H9 (cell line): ENCODE measurements at regions not wholly inside any gene's neighbourhood (a gene's known extent, or its start where the extent isn't known, plus 50 kb on each side); places are given as distances from the start of the nearest gene placed in this dataset.

Experiments used
- DNase-seq: peaks from one replicate; pipeline ENCODE4 v3.0.0-alpha.2; 2017
- H2AFZ ChIP-seq: one replicate; pipeline ENCODE4 v1.6.1; 2013; ENCODE audit warnings: mild to moderate bottlenecking, low read length, control low read depth, moderate library complexity
- H2AK5ac ChIP-seq: 2 replicates; pipeline ENCODE4 v1.6.1; 2013; ENCODE audit warnings: low read length, control low read depth, mixed read lengths; ENCODE audit not compliant: insufficient read length
- H2BK120ac ChIP-seq: one replicate; pipeline ENCODE4 v1.6.1; 2013; ENCODE audit warnings: low read depth, mild to moderate bottlenecking, low read length, control low read depth, inconsistent platforms; ENCODE audit not compliant: poor library complexity, severe bottlenecking
- H2BK12ac ChIP-seq: 2 replicates; pipeline ENCODE4 v1.6.1; 2013; ENCODE audit warnings: low read length, control low read depth, mixed read lengths, low read depth; ENCODE audit not compliant: insufficient read length
- H2BK15ac ChIP-seq: 2 replicates; pipeline ENCODE4 v1.6.1; 2013; ENCODE audit warnings: low read depth, low read length, control low read depth
- H2BK20ac ChIP-seq: one replicate; pipeline ENCODE4 v1.6.1; 2013; ENCODE audit warnings: low read depth, mild to moderate bottlenecking, low read length, control low read depth, inconsistent platforms; ENCODE audit not compliant: poor library complexity, severe bottlenecking
- H2BK5ac ChIP-seq: 2 replicates; pipeline ENCODE4 v1.6.1; 2013; ENCODE audit warnings: low read length, control low read depth, mixed read lengths; ENCODE audit not compliant: insufficient read length
- H3K14ac ChIP-seq: 2 replicates; pipeline ENCODE4 v1.6.1; 2013; ENCODE audit warnings: low read length, control low read depth; ENCODE audit not compliant: insufficient read depth
- H3K18ac ChIP-seq: 2 replicates; pipeline ENCODE4 v1.6.1; 2013; ENCODE audit warnings: low read depth, mild to moderate bottlenecking, mixed read lengths, low read length, control low read depth; ENCODE audit not compliant: insufficient read length
- H3K23ac ChIP-seq: 2 replicates; pipeline ENCODE4 v1.6.1; 2013; ENCODE audit warnings: low read length, control low read depth, mixed read lengths, low read depth; ENCODE audit not compliant: insufficient read length
- H3K23me2 ChIP-seq: 2 replicates; pipeline ENCODE4 v1.6.1; 2013; ENCODE audit warnings: low read depth, mild to moderate bottlenecking, mixed read lengths, low read length, control low read depth; ENCODE audit not compliant: insufficient read length, poor library complexity, severe bottlenecking
- H3K27ac ChIP-seq: 2 replicates; pipeline ENCODE4 v1.5.1; 2013; ENCODE audit warnings: low read length, control low read depth, mixed read lengths, low read depth; ENCODE audit not compliant: insufficient read length
- H3K27me3 ChIP-seq: 2 replicates; pipeline ENCODE4 v1.6.1; 2013; ENCODE audit warnings: low read length, control low read depth, inconsistent platforms; ENCODE audit not compliant: insufficient read depth
- H3K4ac ChIP-seq: 2 replicates; pipeline ENCODE4 v1.6.1; 2013; ENCODE audit warnings: low read depth, mild to moderate bottlenecking, control low read depth, inconsistent platforms, low read length, moderate library complexity
- H3K4me1 ChIP-seq: 2 replicates; pipeline ENCODE4 v1.6.1; 2013; ENCODE audit warnings: low read length, control low read depth, inconsistent platforms; ENCODE audit not compliant: insufficient read depth
- H3K4me2 ChIP-seq: 2 replicates; pipeline ENCODE4 v1.6.1; 2013; ENCODE audit warnings: low read length, control low read depth, mixed read lengths; ENCODE audit not compliant: insufficient read length, insufficient read depth
- H3K56ac ChIP-seq: 2 replicates; pipeline ENCODE4 v1.6.1; 2013; ENCODE audit warnings: low read depth, mild to moderate bottlenecking, mixed read lengths, low read length, control low read depth; ENCODE audit not compliant: insufficient read length
- H3K79me1 ChIP-seq: 2 replicates; pipeline ENCODE4 v1.6.1; 2013; ENCODE audit warnings: low read depth, mild to moderate bottlenecking, moderate library complexity, low read length, control low read depth, inconsistent platforms; ENCODE audit not compliant: insufficient read depth, poor library complexity, severe bottlenecking
- H3K79me2 ChIP-seq: 2 replicates; pipeline ENCODE4 v1.6.1; 2013; ENCODE audit warnings: low read length, control low read depth, inconsistent platforms; ENCODE audit not compliant: insufficient read depth
- H3K9ac ChIP-seq: 2 replicates; pipeline ENCODE4 v1.6.1; 2013; ENCODE audit warnings: low read length, control low read depth, mixed read lengths; ENCODE audit not compliant: insufficient read length; ENCODE audit errors: extremely low read depth
- H3K9me3 ChIP-seq: one replicate; pipeline ENCODE4 v1.6.1; 2013; ENCODE audit warnings: low read depth, low read length, inconsistent platforms; ENCODE audit not compliant: control insufficient read depth
- H3T11ph ChIP-seq: one replicate; pipeline ENCODE4 v1.6.1; 2013; ENCODE audit warnings: mild to moderate bottlenecking, low read length, control low read depth, inconsistent platforms
- H4K20me1 ChIP-seq: one replicate; pipeline ENCODE4 v1.6.1; 2013; ENCODE audit not compliant: control insufficient read depth, insufficient read length, insufficient read depth
- H4K5ac ChIP-seq: 2 replicates; pipeline ENCODE4 v1.6.1; 2013; ENCODE audit warnings: low read depth, mild to moderate bottlenecking, mixed read lengths, low read length, control low read depth; ENCODE audit not compliant: insufficient read length
- H4K8ac ChIP-seq: replicated peaks from 2 replicates; pipeline ENCODE4 v1.6.1; 2013; ENCODE audit warnings: low read length, control low read depth, mixed read lengths, low read depth; ENCODE audit not compliant: insufficient read length
- H4K91ac ChIP-seq: 2 replicates; pipeline ENCODE4 v1.6.1; 2013; ENCODE audit warnings: low read depth, mild to moderate bottlenecking, moderate library complexity, mixed read lengths, low read length, control low read depth; ENCODE audit not compliant: insufficient read length
- H3K27ac Mint-ChIP-seq, 3 experiments: 2 replicates in 2 of 3; 3 replicates in 1 of 3; pipeline ENCODE4 v1.8.0; 2020 to 2021; ENCODE audit warnings: mixed read lengths in 3 of 3, mild to moderate bottlenecking in 1 of 3, moderate library complexity in 1 of 3
- H3K27me3 Mint-ChIP-seq: 2 replicates; pipeline ENCODE4 v1.8.0; 2021; ENCODE audit warnings: low read depth, mild to moderate bottlenecking, moderate library complexity, mixed read lengths
- H3K36me3 Mint-ChIP-seq, 3 experiments: 2 replicates in 2 of 3; 3 replicates in 1 of 3; pipeline ENCODE4 v1.8.0; 2020 to 2021; ENCODE audit warnings: low read depth in 3 of 3, mixed read lengths in 3 of 3; ENCODE audit not compliant: insufficient read depth in 1 of 3
- H3K4me1 Mint-ChIP-seq, 2 experiments: 2 replicates each; pipeline ENCODE4 v1.8.0; 2020; ENCODE audit warnings: mixed read lengths in 2 of 2
- H3K4me3 Mint-ChIP-seq, 2 experiments: 2 replicates in 1 of 2; 3 replicates in 1 of 2; pipeline ENCODE4 v1.8.0; 2020 to 2021; ENCODE audit warnings: mild to moderate bottlenecking in 2 of 2, mixed read lengths in 2 of 2, moderate library complexity in 1 of 2
- H3K9me3 Mint-ChIP-seq, 2 experiments: 2 replicates in 1 of 2; 3 replicates in 1 of 2; pipeline ENCODE4 v1.8.0; 2020; ENCODE audit warnings: mild to moderate bottlenecking in 2 of 2, mixed read lengths in 2 of 2, moderate library complexity in 1 of 2
- CTCF ChIP-seq: fragments of 200-600 bp; sonication (generic); conservative IDR thresholded peaks from 3 replicates; pipeline ENCODE4 v1.8.0; 2021; ENCODE audit warnings: antibody characterized with exemption, mild to moderate bottlenecking
- WGBS: extraction: QIAGEN DNeasy Blood & Tissue Kit; methylation state at CpG from one replicate; pipeline ENCODE4 v1.1.7; 2013; ENCODE audit warnings: missing lambda C conversion rate, low lambda C conversion rate, mixed read lengths; ENCODE audit not compliant: insufficient read length; ENCODE audit errors: extremely low coverage; 5-methylcytosine and 5-hydroxymethylcytosine counted together

DNA sequence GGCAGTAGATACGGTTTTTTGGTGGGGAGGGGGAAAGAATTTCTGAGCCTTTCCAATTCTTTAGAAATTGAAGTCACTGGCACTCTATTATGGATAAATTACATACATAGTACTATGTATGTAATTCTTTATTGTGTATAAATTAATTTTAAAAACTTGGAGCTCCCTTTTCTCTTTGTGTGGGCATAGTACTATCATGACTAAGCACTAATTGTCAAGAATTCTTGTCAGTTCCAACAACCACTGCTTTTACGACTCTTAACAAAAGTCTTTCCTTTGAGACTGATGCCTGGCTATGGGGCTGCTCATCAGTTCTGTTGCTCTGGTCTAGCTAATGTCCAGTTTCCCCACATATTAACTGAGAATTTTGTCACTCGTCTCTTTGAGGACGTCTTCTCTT is 365.3 kb upstream of the RNF32 start:
- DNase-seq = no peak
- Histone ChIP-seq H3K4ac (no peak overlapping the region), H2BK15ac (no peak overlapping the region), H2AK5ac (no peak overlapping the region), H3K9me3 (no peaks in the 10 kb centered on the region), H2BK5ac (no peak overlapping the region), H3K4me2 (no peak overlapping the region), H2BK120ac (no peak overlapping the region), H4K91ac (no peak overlapping the region), H3K9ac (no peak overlapping the region), H2BK20ac (no peak overlapping the region), H2BK12ac (no peak overlapping the region), H4K20me1 (no peaks in the 10 kb centered on the region), H4K5ac (no peak overlapping the region), H3T11ph (no peak overlapping the region), H3K4me1 (no peaks in the 10 kb centered on the region), H3K56ac (no peak overlapping the region), H3K27me3 (no peaks in the 10 kb centered on the region), H4K8ac (no peak overlapping the region), H3K14ac (no peak overlapping the region), H3K27ac (no peak overlapping the region), H3K23me2 (no peaks in the 10 kb centered on the region), H3K79me1 (no peaks in the 10 kb centered on the region), H3K79me2 (no peaks in the 10 kb centered on the region), H3K18ac (no peak overlapping the region), H3K23ac (no peak overlapping the region), H2AFZ (no peak overlapping the region)
- Mint-ChIP-seq H3K36me3 (peaks cover 0 to 10% (median 0%) of the 10 kb centered on the region in 3 experiments; a peak in 4 of 7 replicates), H3K4me1 (peaks cover 0 to 4% of the 10 kb centered on the region in 2 experiments; a peak in 1 of 4 replicates), H3K4me3 (no peak overlapping the region), H3K27me3 (no peaks in the 10 kb centered on the region; the same call in 1 of the 2 replicates), H3K27ac (0 out of 7 replicates have a peak overlapping the region, but pooled peaks of 1 of the 3 experiments have one; percentile 10), H3K9me3 (peaks cover 6 to 13% of the 10 kb centered on the region in 2 experiments)
- WGBS = no CpG with 5 or more reads among the region's 4 CpGs
- no peak for TF ChIP-seq CTCF
